IMR-90 (cell line): ENCODE measurements at regions not wholly inside any gene's neighbourhood (a gene's known extent, or its start where the extent isn't known, plus 50 kb on each side); places are given as distances from the start of the nearest gene placed in this dataset.

Source experiments
- ATAC-seq: fragments of 200-7000 bp; cut with Tn5 transposase; 2 replicates; pipeline ENCODE4 v1.9.1; 2020; ENCODE audit warnings: low read depth, mild to moderate bottlenecking, moderate library complexity
- BruUV-seq: library from RNA; stranded (reverse); fragments of 400-500 nt; replicated peaks from 2 replicates; lab custom pipeline; 2021; lab: Mats Ljungman, UMichigan
- CTCF ChIA-PET: fragments of 300-600 bp; formaldehyde crosslinking; extraction: SDS; loops from one replicate; lab custom pipeline; 2021; ENCODE audit warnings: antibody characterized with exemption; lab: Yijun Ruan, JAX
- POLR2A ChIA-PET: fragments of 300-600 bp; sonication (Branson Sonifier 250); formaldehyde crosslinking; loops from one replicate; lab custom pipeline; 2022; ENCODE audit warnings: antibody characterized with exemption; ENCODE audit not compliant: unreplicated experiment; lab: Charles Lee
- DNase-seq: peaks from one replicate; pipeline ENCODE4 v3.0.0; 2013
- H2AFZ ChIP-seq: replicated peaks from 2 replicates; pipeline ENCODE3; 2013; ENCODE audit warnings: low read length, mild to moderate bottlenecking; ENCODE audit not compliant: poor library complexity
- H2AK5ac ChIP-seq: 2 replicates; pipeline ENCODE4 v1.6.1; 2013; ENCODE audit warnings: low read depth, low read length, inconsistent platforms
- H2AK9ac ChIP-seq: replicated peaks from 2 replicates; pipeline ENCODE3; 2013; ENCODE audit warnings: mild to moderate bottlenecking, low read depth, low read length, moderate library complexity; ENCODE audit not compliant: poor library complexity
- H2BK120ac ChIP-seq: 2 replicates; pipeline ENCODE4 v1.6.1; 2013; ENCODE audit warnings: low read depth, low read length, inconsistent platforms
- H2BK15ac ChIP-seq: 3 replicates; pipeline ENCODE4 v1.6.1; 2013; ENCODE audit warnings: low read depth, low read length, inconsistent platforms
- H2BK20ac ChIP-seq: 2 replicates; pipeline ENCODE4 v1.6.1; 2013; ENCODE audit warnings: low read depth, mild to moderate bottlenecking, inconsistent platforms, low read length, moderate library complexity
- H2BK5ac ChIP-seq: 2 replicates; pipeline ENCODE4 v1.6.1; 2013; ENCODE audit warnings: mild to moderate bottlenecking, low read depth, low read length, inconsistent platforms; ENCODE audit not compliant: poor library complexity, severe bottlenecking
- H3K14ac ChIP-seq: replicated peaks from 2 replicates; pipeline ENCODE4 v1.6.1; 2013; ENCODE audit warnings: low read depth, low read length, inconsistent platforms
- H3K18ac ChIP-seq: 2 replicates; pipeline ENCODE4 v1.6.1; 2013; ENCODE audit warnings: low read depth, low read length, control low read depth
- H3K23ac ChIP-seq: 2 replicates; pipeline ENCODE4 v1.6.1; 2013; ENCODE audit warnings: low read depth, low read length, inconsistent platforms
- H3K27ac ChIP-seq: 2 replicates; pipeline ENCODE4 v1.5.1; 2013; ENCODE audit warnings: mild to moderate bottlenecking, control low read depth, low read length; ENCODE audit not compliant: insufficient read depth
- H3K27me3 ChIP-seq: 2 replicates; pipeline ENCODE4 v1.6.1; 2013; ENCODE audit warnings: low read length; ENCODE audit not compliant: control insufficient read depth, insufficient read depth
- H3K36me3 ChIP-seq: 2 replicates; pipeline ENCODE4 v1.6.1; 2013; ENCODE audit warnings: low read length, mixed read lengths; ENCODE audit not compliant: control insufficient read depth, insufficient read depth
- H3K4ac ChIP-seq: 2 replicates; pipeline ENCODE4 v1.6.1; 2013; ENCODE audit warnings: low read depth, low read length, inconsistent platforms
- H3K4me1 ChIP-seq: 2 replicates; pipeline ENCODE4 v1.6.1; 2013; ENCODE audit warnings: low read length, mixed read lengths; ENCODE audit not compliant: control insufficient read depth, insufficient read depth
- H3K4me2 ChIP-seq: 2 replicates; pipeline ENCODE4 v1.6.1; 2013; ENCODE audit warnings: low read depth, mild to moderate bottlenecking, control low read depth, low read length, moderate library complexity
- H3K4me3 ChIP-seq: 2 replicates; pipeline ENCODE4 v1.5.1; 2013; ENCODE audit warnings: low read depth, mild to moderate bottlenecking, control low read depth, low read length, moderate library complexity; ENCODE audit not compliant: insufficient read depth
- H3K56ac ChIP-seq: 2 replicates; pipeline ENCODE4 v1.6.1; 2013; ENCODE audit warnings: low read length, inconsistent platforms; ENCODE audit not compliant: insufficient read depth; ENCODE audit errors: extremely low read depth
- H3K79me1 ChIP-seq, 2 experiments: 2 replicates each; pipeline ENCODE4 v1.6.1; 2013; ENCODE audit warnings: low read length in 2 of 2, inconsistent platforms in 1 of 2, low read depth in 1 of 2
- H3K9ac ChIP-seq: 2 replicates; pipeline ENCODE4 v1.6.1; 2013; ENCODE audit warnings: low read depth, low read length, control low read depth
- H3K9me1 ChIP-seq: 2 replicates; pipeline ENCODE4 v1.6.1; 2013; ENCODE audit warnings: low read length, inconsistent platforms; ENCODE audit not compliant: insufficient read depth
- H3K9me3 ChIP-seq: 2 replicates; pipeline ENCODE4 v1.6.1; 2013; ENCODE audit warnings: low read length; ENCODE audit not compliant: control insufficient read depth, insufficient read depth
- H4K20me1 ChIP-seq: 2 replicates; pipeline ENCODE4 v1.6.1; 2013; ENCODE audit warnings: low read length, inconsistent platforms; ENCODE audit not compliant: insufficient read depth
- H4K5ac ChIP-seq: 2 replicates; pipeline ENCODE4 v1.6.1; 2013; ENCODE audit warnings: mild to moderate bottlenecking, low read depth, low read length, control low read depth
- H4K8ac ChIP-seq, 2 experiments: 2 replicates each; pipeline ENCODE4 v1.6.1; 2013; ENCODE audit warnings: low read depth in 2 of 2, low read length in 2 of 2, control low read depth in 1 of 2, inconsistent platforms in 1 of 2
- H4K91ac ChIP-seq: 2 replicates; pipeline ENCODE4 v1.6.1; 2013; ENCODE audit warnings: low read depth, low read length, inconsistent platforms; ENCODE audit not compliant: insufficient read depth
- CHD1 ChIP-seq: IDR thresholded peaks from 2 replicates; pipeline ENCODE4 v1.6.1; 2012; ENCODE audit warnings: low read depth, low read length, improper control_type of control experiment
- ELK1 ChIP-seq: fragments of 150-350 bp; IDR thresholded peaks from 2 replicates; pipeline ENCODE4 v1.6.1; 2016; ENCODE audit warnings: low read depth, mild to moderate bottlenecking, low read length, moderate library complexity, borderline replicate concordance
- FOS ChIP-seq: fragments of 150-350 bp; IDR thresholded peaks from 2 replicates; pipeline ENCODE4 v1.6.1; 2016; ENCODE audit warnings: low read depth, low read length
- NFE2L2 ChIP-seq: fragments of 150-350 bp; IDR thresholded peaks from 2 replicates; pipeline ENCODE4 v1.6.1; 2016; ENCODE audit warnings: low read depth, mild to moderate bottlenecking, low read length
- RAD21 ChIP-seq: IDR thresholded peaks from 2 replicates; pipeline ENCODE4 v1.6.1; 2012; ENCODE audit warnings: low read length, improper control_type of control experiment
- SMC3 ChIP-seq: fragments of 150-350 bp; IDR thresholded peaks from 2 replicates; pipeline ENCODE4 v1.6.1; 2016; ENCODE audit warnings: low read depth, mild to moderate bottlenecking, antibody characterized with exemption, low read length, moderate library complexity
- WGBS, 2 experiments: methylation state at CpG; one replicate each; pipeline versions ENCODE4 v1.1.5 to v1.1.7; 2013; ENCODE audit warnings: missing lambda C conversion rate in 2 of 2; ENCODE audit not compliant: insufficient read length in 1 of 2; ENCODE audit errors: extremely low coverage in 2 of 2; 5-methylcytosine and 5-hydroxymethylcytosine counted together
- dilution Hi-C: fragments of 300-500 bp; cut with HindIII; formaldehyde crosslinking; loops from one replicate; pipeline ENCODE4 v1.14.3; 2018; ENCODE audit warnings: low sequenced_read_pairs; ENCODE audit not compliant: unreplicated experiment
- in situ Hi-C: fragments of 300-500 bp; cut with MboI; formaldehyde crosslinking; loops from 3 replicates; pipeline ENCODE4 v1.14.3; 2019; ENCODE audit warnings: low sequenced_read_pairs, inconsistent platforms, mixed read lengths
- intact Hi-C: fragments of 100-400 bp; cut with micrococcal nuclease; formaldehyde crosslinking; loops from 2 replicates; pipeline ENCODE4 v1.10.0; 2022

- Histone ChIP-seq H4K8ac (no peak overlapping the region), H3K56ac (no peak overlapping the region), H3K27ac (no peak overlapping the region), H2BK120ac (no peak overlapping the region), H2BK5ac (no peak overlapping the region), H3K9me3 (peaks cover 2% of the 10 kb centered on the region; the same call in 1 of the 2 replicates), H3K79me1 (no peaks in the 10 kb centered on the region), H3K23ac (no peak overlapping the region), H4K91ac (no peak overlapping the region), H2AK5ac (no peak overlapping the region), H3K4ac (no peak overlapping the region), H3K9me1 (no peaks in the 10 kb centered on the region), H2BK15ac (no peak overlapping the region), H3K4me3 (no peak overlapping the region), H3K14ac (no peak overlapping the region), H3K27me3 (no peaks in the 10 kb centered on the region), H4K20me1 (no peaks in the 10 kb centered on the region), H3K36me3 (no peaks in the 10 kb centered on the region), H2BK20ac (no peak overlapping the region), H2AK9ac (no peak overlapping the region), H3K4me2 (no peak overlapping the region), H3K18ac (no peak overlapping the region), H3K4me1 (no peaks in the 10 kb centered on the region), H4K5ac (no peak overlapping the region), H2AFZ (no peak overlapping the region), H3K9ac (no peak overlapping the region)
- in situ Hi-C loops (no loop called here), dilution Hi-C loops (no loop called here), intact Hi-C loops (no loop called here)
- no TSS peak for BruUV-seq
- TF ChIP-seq ELK1 (no peak), NFE2L2 (no peak), CHD1 (no peak), FOS (no peak), SMC3 (no peak), RAD21 (no peak)
- WGBS, 2 experiments: 92% methylated on average over 2 of the region's 5 CpGs; no CpG with 5 or more reads in 1 of the 2 experiments
- CTCF ChIA-PET: no interaction called here
- DNase-seq (no peak), ATAC-seq (no peak)
- POLR2A ChIA-PET: no interaction called here
These were observed 856.8 kb upstream of the GCFC2 start for GRCh38 chr2:76567478-76567877.
